ENCODE measurements at regions not wholly inside any gene's neighbourhood (a gene's known extent, or its start where the extent isn't known, plus 50 kb on each side); places are given as distances from the start of the nearest gene placed in this dataset.
"Not testable (repeated sequence)": the region's sequence is repeated elsewhere in the genome, so short reads cannot be mapped to it uniquely, and the experiment has no call there.

DNA sequence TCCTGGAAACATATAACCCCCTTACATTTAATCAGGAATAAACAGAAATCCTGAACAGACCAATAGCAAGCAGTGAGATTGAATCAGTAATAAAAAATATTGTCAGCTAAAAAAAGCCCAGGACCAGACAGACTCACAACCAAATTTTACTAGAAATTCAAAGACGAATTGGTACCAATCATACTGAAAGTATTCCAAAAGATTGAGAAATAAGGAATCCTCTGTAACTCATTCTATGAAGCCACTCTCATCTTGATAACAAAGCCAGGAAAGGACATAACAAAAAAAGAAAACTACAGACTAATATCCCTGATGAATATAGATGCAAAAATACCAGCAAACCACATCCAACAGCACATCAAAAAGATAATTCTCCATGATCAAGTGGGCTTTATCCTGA is 714.0 kb downstream of the SEMA5A start:
- no peaks in the 10 kb centered on the region for H3K4me1 ChIP-seq
- no peaks in the 10 kb centered on the region for H3K27me3 ChIP-seq
- H3K9me3 ChIP-seq, result no peaks in the 10 kb centered on the region
- intact Hi-C loops (cut with DNase I; ENCODE audit: low total_unique reads), result no loop called here
- H3K27ac ChIP-seq, result no peak overlapping the region
- TF ChIP-seq CTCF (IDR thresholded peaks at IDR 0.05), result no peak
- TF ChIP-seq POLR2A (IDR thresholded peaks at IDR 0.05), result no peak
- DNase-seq, result no peak
- H3K36me3 ChIP-seq (ENCODE audit: low read depth, missing control alignments), result no peaks in the 10 kb centered on the region
- H3K4me3 ChIP-seq, result no peak overlapping the region
- 89 to 97% methylated on average over 1 of the region's 1 CpG for WGBS, 2 donors

GRCh38 chr5:8839361-8840055 is 706.4 kb downstream of the SEMA5A start:
- no peak for TF ChIP-seq POLR2A (IDR thresholded peaks at IDR 0.05)
- TF ChIP-seq CTCF (IDR thresholded peaks at IDR 0.05), result no peak
- no peaks in the 10 kb centered on the region for H3K27me3 ChIP-seq
- H3K4me3 ChIP-seq, result peak overlapping the region; percentile 54 to 56
- H3K4me1 ChIP-seq, result peaks cover 11% of the 10 kb centered on the region
- H3K9me3 ChIP-seq, result no peaks in the 10 kb centered on the region
- intact Hi-C loops (cut with DNase I; ENCODE audit: low total_unique reads), result no loop called here
- no peaks in the 10 kb centered on the region for H3K36me3 ChIP-seq (ENCODE audit: low read depth, missing control alignments)
- peak; percentile 74 for DNase-seq
- H3K27ac ChIP-seq, result no peak overlapping the region
- WGBS, 2 donors, result 35 to 37% methylated on average over 22 of the region's 22 CpGs

- intact Hi-C loops (cut with DNase I; ENCODE audit: low total_unique reads), result no loop called here
- 64 to 76% methylated on average over 38 of the region's 39 CpGs for WGBS, 2 donors
- TF ChIP-seq CTCF (IDR thresholded peaks at IDR 0.05) (peak in 1 of 3 experiments; percentile 11), POLR2A (IDR thresholded peaks at IDR 0.05) (no peak)
Measured at GRCh38 chr5:8840237-8840636, 705.6 kb downstream of the SEMA5A start.

DNA sequence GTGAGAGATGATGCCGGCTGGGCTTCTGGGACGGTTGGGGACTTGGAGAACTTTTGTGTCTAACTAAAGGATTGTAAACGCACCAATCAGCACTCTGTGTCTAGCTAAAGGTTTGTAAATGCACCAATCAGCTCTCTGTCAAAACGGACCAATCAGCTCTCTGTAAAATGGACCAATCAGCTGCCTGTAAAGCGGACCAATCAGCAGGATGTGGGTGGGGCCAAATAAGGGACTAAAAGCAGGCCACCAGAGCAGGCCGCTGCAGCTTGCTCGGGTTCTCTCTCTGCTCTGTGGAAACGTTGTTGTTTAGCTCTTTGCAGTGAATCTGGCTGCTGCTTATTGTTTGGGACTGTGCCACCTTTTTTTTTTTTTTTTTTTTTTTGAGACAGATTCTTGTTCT is 705.1 kb downstream of the SEMA5A start:
- H3K4me1 ChIP-seq, result peaks cover 11% of the 10 kb centered on the region
- H3K36me3 ChIP-seq (ENCODE audit: low read depth, missing control alignments); H3K27me3 ChIP-seq; H3K9me3 ChIP-seq; intact Hi-C loops (cut with DNase I; ENCODE audit: low total_unique reads): not testable (repeated sequence)
- DNase-seq, result peak; percentile 82
- H3K4me3 ChIP-seq, result peak overlapping the region; percentile 54 to 56
- H3K27ac ChIP-seq, result peak overlapping the region; percentile 34 to 51
- 72% methylated on average over 8 of the region's 8 CpGs for WGBS, 2 donors

More at GRCh38 chr5:8840237-8840636, 705.6 kb downstream of the SEMA5A start:
- peaks cover 11% of the 10 kb centered on the region for H3K4me1 ChIP-seq
- H3K27ac ChIP-seq, result peak overlapping the region; percentile 34 to 51
- H3K27me3 ChIP-seq, result no peaks in the 10 kb centered on the region
- H3K9me3 ChIP-seq, result no peaks in the 10 kb centered on the region
- peak; percentile 50 for DNase-seq
- H3K4me3 ChIP-seq, result peak overlapping the region; percentile 54 to 56
- no peaks in the 10 kb centered on the region for H3K36me3 ChIP-seq (ENCODE audit: low read depth, missing control alignments)

DNA sequence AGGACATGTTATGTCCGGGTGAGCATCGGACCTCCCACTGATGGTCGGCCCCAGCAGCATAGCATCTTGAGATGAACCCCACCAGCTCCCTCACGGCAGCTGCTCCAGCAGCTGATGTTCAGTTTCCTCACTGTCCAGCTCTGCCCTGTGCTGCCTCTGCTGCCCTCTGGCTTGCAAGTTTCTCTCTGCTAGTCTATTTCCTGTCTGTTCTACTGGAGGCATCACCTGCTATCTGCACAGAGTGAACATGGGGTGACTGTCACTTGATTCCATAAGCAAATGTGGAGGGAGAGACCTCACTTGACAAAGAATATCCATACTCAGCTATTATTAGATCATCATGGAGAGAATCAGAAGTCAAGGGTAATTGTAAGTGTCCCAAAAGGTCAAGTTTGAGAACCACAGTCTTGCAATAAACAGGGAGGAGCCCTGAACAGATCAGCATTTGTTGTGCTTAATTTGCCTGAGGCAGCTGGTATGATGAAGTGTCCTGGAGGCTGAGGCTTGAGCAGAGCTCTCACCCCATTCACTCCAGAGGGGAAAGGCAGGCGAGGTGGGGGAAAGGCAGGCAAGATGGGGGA is 702.8 kb downstream of the SEMA5A start:
- Histone ChIP-seq H3K27ac (no peak overlapping the region), H3K36me3 (ENCODE audit: low read depth, missing control alignments) (no peaks in the 10 kb centered on the region), H3K4me3 (no peak overlapping the region), H3K9me3 (no peaks in the 10 kb centered on the region), H3K4me1 (peaks cover 11% of the 10 kb centered on the region), H3K27me3 (no peaks in the 10 kb centered on the region)
- 55 to 71% methylated on average over 5 of the region's 5 CpGs for WGBS, 2 donors
- peak; percentile 73 for DNase-seq
- intact Hi-C loops (cut with DNase I; ENCODE audit: low total_unique reads), result no loop called here
- TF ChIP-seq POLR2A (IDR thresholded peaks at IDR 0.05) (no peak), CTCF (IDR thresholded peaks at IDR 0.05) (peak; percentile 5 to 31 (median 30))
